Epithelial cell of esophagus (primary cell): ENCODE measurements at regions not wholly inside any gene's neighbourhood (a gene's known extent, or its start where the extent isn't known, plus 50 kb on each side); places are given as distances from the start of the nearest gene placed in this dataset.

ENCODE experiments used
- DNase-seq: peaks from one replicate; pipeline ENCODE4 v3.0.0; 2010; ENCODE audit warnings: low read depth
- H3K4me3 ChIP-seq: 2 replicates; pipeline ENCODE4 v1.5.1; 2011; ENCODE audit warnings: mild to moderate bottlenecking, low read length, control low read depth
- TF ChIP-seq, protein P1 (sequence below): IDR thresholded peaks from 2 replicates; pipeline ENCODE4 v1.5.1; 2011; ENCODE audit warnings: low read depth, mild to moderate bottlenecking, low read length, control low read depth, inconsistent platforms; ENCODE audit not compliant: insufficient read depth; ENCODE audit errors: missing control alignments

DNA sequence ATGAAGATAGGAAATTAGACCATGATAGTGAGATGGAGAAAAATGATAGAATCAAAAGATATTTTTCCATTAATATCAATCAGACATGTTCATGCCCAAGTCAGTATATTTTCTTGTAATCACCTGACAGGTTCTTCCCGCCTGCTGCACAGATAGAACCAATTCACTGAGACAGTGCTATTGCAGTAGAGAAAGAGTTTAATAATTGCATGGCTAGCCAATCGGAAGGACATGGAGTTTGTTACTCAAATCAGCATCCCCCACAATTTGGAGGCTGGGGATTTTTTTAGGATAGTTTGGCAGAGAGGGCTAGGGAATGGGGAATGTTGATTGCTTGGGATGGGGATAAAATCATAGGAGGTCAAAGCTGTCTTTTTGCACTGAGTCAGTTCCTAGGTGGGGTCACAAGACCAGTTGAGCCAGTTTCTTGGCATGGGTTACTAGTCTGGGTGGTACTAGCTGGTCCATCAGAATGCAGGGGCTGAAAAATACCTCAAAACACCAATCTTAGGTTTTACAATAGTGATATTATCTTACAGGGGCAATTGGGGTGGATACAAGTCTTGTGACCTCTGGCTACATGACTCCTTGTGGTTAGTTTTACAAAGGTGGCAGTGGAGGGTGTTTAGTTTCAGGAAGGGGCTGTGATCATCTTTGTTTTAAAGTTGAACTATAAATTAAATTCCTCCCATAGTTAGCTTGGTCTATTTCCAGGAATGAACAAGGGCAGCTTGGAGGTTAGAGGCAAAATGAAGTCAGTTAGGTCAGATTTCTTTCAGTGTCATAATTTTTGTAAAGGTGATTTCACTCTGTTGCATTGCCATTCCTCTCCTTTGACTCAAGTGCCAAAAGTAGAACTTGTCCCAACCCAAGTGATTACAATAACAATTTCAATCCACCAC lies 100.3 kb upstream of the PDE5A start:
- peak; percentile 67 for DNase-seq
- TF ChIP-seq, protein P1, sequence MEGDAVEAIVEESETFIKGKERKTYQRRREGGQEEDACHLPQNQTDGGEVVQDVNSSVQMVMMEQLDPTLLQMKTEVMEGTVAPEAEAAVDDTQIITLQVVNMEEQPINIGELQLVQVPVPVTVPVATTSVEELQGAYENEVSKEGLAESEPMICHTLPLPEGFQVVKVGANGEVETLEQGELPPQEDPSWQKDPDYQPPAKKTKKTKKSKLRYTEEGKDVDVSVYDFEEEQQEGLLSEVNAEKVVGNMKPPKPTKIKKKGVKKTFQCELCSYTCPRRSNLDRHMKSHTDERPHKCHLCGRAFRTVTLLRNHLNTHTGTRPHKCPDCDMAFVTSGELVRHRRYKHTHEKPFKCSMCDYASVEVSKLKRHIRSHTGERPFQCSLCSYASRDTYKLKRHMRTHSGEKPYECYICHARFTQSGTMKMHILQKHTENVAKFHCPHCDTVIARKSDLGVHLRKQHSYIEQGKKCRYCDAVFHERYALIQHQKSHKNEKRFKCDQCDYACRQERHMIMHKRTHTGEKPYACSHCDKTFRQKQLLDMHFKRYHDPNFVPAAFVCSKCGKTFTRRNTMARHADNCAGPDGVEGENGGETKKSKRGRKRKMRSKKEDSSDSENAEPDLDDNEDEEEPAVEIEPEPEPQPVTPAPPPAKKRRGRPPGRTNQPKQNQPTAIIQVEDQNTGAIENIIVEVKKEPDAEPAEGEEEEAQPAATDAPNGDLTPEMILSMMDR: no peak
- no peak overlapping the region for H3K4me3 ChIP-seq

DNA sequence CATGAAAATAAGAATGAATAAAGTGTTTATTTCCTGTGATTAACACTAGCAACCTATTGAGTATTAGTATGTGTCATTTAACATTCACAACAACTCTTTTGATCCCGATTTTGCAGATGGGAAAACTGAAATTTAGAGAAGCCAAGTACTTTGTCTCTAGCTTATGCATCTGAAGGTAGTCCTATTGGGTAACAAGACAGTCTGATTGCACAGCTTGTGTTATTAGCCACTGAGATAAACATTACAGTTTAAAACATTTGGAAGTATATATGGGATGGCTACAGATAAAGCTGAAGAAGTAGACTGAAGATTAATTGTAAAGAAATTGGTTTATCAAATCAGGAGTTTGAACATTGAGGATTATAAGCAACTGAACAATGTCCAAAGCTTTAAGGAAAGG lies 99.6 kb upstream of the PDE5A start:
- H3K4me3 ChIP-seq: no peak overlapping the region
- TF ChIP-seq, protein P1: no peak
- no peak for DNase-seq

DNA sequence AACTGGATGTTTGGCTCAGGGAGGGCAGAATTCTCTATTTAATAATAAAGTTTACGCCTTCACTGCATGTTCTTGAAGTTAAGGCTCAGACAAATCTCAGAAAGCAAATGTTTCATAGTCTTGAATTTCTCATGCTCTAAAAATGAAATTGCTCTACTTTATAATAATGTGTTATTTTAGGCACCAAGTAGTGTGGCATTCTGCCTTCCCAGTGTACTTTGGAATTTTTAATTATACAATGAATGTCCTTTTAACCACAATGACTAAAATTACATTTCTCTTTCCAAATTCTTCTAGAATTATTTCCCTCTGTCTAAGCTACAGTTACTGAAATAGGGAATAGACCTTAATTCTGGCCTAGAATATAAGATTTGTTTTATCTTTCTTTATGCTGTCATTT lies 97.9 kb upstream of the PDE5A start:
- H3K4me3 ChIP-seq: no peak overlapping the region
- no peak for DNase-seq
- TF ChIP-seq, protein P1: no peak

DNA sequence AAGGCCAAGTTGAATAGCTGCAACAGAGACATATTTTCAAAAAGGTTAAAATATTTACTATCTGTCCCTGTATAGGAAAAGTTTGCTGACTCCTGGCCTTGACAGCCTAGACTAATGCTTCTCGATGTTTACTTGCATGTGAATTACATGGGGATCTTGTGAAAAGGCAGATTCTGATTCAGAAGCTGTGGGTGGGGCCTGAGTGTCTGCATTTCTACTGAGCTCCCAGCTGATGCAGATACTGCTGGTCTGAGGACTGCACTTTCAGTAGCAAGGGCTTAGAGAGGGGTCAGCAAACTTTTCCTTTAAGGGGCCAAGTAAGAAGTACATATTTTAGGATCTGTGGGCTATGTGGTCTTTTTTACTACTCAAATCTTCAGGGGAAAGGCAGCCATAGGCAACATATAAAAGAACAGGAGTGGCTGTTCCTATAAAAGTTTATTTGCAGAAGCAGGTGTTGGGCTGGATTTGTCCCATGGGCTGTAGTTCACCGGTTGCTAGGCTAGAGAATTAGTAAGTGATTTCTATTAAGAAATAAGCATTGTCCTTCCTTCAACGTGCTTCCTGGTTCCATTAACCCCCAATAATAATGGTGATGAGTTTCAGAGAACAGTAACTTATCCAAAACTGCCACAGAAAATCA lies 97.2 kb upstream of the PDE5A start:
- TF ChIP-seq, protein P1: no peak
- DNase-seq: peak; percentile 24
- H3K4me3 ChIP-seq: no peak overlapping the region

DNA sequence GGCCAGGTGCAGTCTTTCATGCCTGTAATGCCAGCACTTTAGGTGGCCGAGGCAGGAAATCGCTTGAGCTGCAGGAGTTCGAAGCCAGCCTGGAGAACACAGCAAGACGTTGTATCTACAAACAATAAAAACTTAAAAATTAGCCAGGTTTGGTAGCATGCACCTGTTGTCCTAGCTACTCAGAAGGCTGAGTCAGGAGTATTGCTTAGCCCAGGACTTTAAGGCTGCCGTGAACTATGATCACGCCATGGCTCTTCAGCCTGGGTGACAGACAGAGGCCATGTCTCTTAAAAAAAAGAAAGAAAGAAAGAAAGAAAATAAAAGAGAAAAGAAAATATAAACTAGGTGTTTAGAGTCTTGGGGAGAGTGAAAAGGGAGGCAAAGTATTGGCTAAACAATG lies 96.4 kb upstream of the PDE5A start:
- TF ChIP-seq, protein P1: no peak
- H3K4me3 ChIP-seq: no peak overlapping the region
- no peak for DNase-seq

DNA sequence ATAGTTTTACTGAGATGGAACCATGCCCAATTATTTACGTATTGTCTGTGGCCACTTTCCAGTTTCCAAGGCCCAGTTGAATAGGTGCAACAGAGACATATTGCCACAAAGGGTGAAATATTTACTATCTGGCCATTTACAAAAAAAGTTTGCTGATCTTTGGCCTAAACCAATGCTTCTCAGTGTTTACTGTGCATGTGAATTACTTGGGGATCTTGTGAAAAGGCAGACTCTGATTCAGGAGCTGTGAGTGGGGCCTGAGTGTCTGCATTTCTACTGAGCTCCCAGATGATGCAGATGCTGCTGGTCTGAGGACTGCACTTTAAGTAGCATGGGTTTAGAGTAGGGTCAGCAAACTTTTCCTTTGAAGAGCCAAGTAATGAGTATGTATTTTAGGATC lies 94.1 kb upstream of the PDE5A start:
- no peak overlapping the region for H3K4me3 ChIP-seq
- DNase-seq: no peak
- TF ChIP-seq, protein P1: no peak
